A673 (cell line): ENCODE measurements at regions not wholly inside any gene's neighbourhood (a gene's known extent, or its start where the extent isn't known, plus 50 kb on each side); places are given as distances from the start of the nearest gene placed in this dataset.

Experiments used
- EZH2 ChIP-seq: fragments of 200-600 bp; sonication (generic); IDR thresholded peaks from 2 replicates; pipeline ENCODE4 v1.6.1; 2017; ENCODE audit warnings: borderline replicate concordance, low read depth, mild to moderate bottlenecking, mixed read lengths, antibody characterized with exemption, low read length; ENCODE audit not compliant: poor library complexity, severe bottlenecking
- TF ChIP-seq, protein P1 (sequence below): fragments of 300-800, 200-600 bp; sonication (generic); conservative IDR thresholded peaks from 2 replicates; pipeline ENCODE4 v1.5.1; 2017; ENCODE audit warnings: low read depth, mild to moderate bottlenecking, antibody characterized with exemption, low read length, moderate library complexity, mixed read lengths

- TF ChIP-seq, protein P1, sequence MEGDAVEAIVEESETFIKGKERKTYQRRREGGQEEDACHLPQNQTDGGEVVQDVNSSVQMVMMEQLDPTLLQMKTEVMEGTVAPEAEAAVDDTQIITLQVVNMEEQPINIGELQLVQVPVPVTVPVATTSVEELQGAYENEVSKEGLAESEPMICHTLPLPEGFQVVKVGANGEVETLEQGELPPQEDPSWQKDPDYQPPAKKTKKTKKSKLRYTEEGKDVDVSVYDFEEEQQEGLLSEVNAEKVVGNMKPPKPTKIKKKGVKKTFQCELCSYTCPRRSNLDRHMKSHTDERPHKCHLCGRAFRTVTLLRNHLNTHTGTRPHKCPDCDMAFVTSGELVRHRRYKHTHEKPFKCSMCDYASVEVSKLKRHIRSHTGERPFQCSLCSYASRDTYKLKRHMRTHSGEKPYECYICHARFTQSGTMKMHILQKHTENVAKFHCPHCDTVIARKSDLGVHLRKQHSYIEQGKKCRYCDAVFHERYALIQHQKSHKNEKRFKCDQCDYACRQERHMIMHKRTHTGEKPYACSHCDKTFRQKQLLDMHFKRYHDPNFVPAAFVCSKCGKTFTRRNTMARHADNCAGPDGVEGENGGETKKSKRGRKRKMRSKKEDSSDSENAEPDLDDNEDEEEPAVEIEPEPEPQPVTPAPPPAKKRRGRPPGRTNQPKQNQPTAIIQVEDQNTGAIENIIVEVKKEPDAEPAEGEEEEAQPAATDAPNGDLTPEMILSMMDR, result no peak
- TF ChIP-seq EZH2, result no peak
Observed at GRCh38 chr14:97395068-97395467, 597.9 kb downstream of the VRK1 start.
